Neural cell (in vitro differentiated cells): ENCODE measurements at regions not wholly inside any gene's neighbourhood (a gene's known extent, or its start where the extent isn't known, plus 50 kb on each side); places are given as distances from the start of the nearest gene placed in this dataset.

Source experiments
- CTCF ChIP-seq: fragments of 450-650 bp; IDR thresholded peaks from 2 replicates; pipeline ENCODE4 v1.5.1; 2014; ENCODE audit warnings: antibody characterized with exemption, mild to moderate bottlenecking, moderate library complexity; ENCODE audit not compliant: poor library complexity, severe bottlenecking
- EZH2 ChIP-seq: fragments of 200-600, 300-800 bp; shearing (Covaris generic), sonication (generic); IDR thresholded peaks from 2 replicates; pipeline ENCODE4 v1.6.1; 2014; ENCODE audit warnings: antibody characterized with exemption, low read length, borderline replicate concordance, mild to moderate bottlenecking; ENCODE audit not compliant: insufficient read depth, poor library complexity, severe bottlenecking
- MXI1 ChIP-seq: fragments of 450-650 bp; conservative IDR thresholded peaks from 2 replicates; pipeline ENCODE4 v1.6.1; 2014; ENCODE audit warnings: antibody characterized with exemption, mild to moderate bottlenecking; ENCODE audit not compliant: poor library complexity, severe bottlenecking
- POLR2AphosphoS5 ChIP-seq: IDR thresholded peaks from 2 replicates; pipeline ENCODE4 v1.6.1; 2012
- TAF1 ChIP-seq: IDR thresholded peaks from 2 replicates; pipeline ENCODE4 v1.6.1; 2012; ENCODE audit warnings: low read depth

GRCh38 chr16:6749698-6750097 is 582.9 kb upstream of the RBFOX1 start:
- TF ChIP-seq CTCF (no peak), MXI1 (no peak), EZH2 (no peak), POLR2AphosphoS5 (no peak), TAF1 (no peak)
